GM23248 (cell line): ENCODE measurements at regions not wholly inside any gene's neighbourhood (a gene's known extent, or its start where the extent isn't known, plus 50 kb on each side); places are given as distances from the start of the nearest gene placed in this dataset.

Source experiments
- DNase-seq: peaks from one replicate; pipeline ENCODE4 v3.0.0-alpha.2; 2015
- H2AFZ ChIP-seq: fragments of 200-600 bp; sonication (generic); 2 replicates; pipeline ENCODE4 v1.6.1; 2016; ENCODE audit warnings: antibody characterized with exemption
- H3F3A ChIP-seq: fragments of 200-600 bp; sonication (generic); 2 replicates; pipeline ENCODE4 v1.6.1; 2016; ENCODE audit warnings: mild to moderate bottlenecking, antibody characterized with exemption, mixed run types; ENCODE audit not compliant: insufficient read depth
- H3K27ac ChIP-seq: fragments of 200-600 bp; sonication (generic); 2 replicates; pipeline ENCODE4 v1.5.1; 2016; ENCODE audit warnings: mild to moderate bottlenecking
- H3K27me3 ChIP-seq: fragments of 200-600 bp; sonication (generic); replicated peaks from 2 replicates; pipeline ENCODE4 v1.6.1; 2016; ENCODE audit warnings: mild to moderate bottlenecking; ENCODE audit not compliant: insufficient read depth
- H3K36me3 ChIP-seq: fragments of 200-600 bp; sonication (generic); 2 replicates; pipeline ENCODE4 v1.6.1; 2016; ENCODE audit warnings: low read depth, mild to moderate bottlenecking
- H3K4me1 ChIP-seq: fragments of 200-600 bp; sonication (generic); 2 replicates; pipeline ENCODE4 v1.6.1; 2016; ENCODE audit warnings: mild to moderate bottlenecking; ENCODE audit not compliant: insufficient read depth
- H3K4me2 ChIP-seq: fragments of 200-600 bp; sonication (generic); one replicate; pipeline ENCODE4 v1.6.1; 2016; ENCODE audit warnings: mild to moderate bottlenecking; ENCODE audit not compliant: unreplicated experiment
- H3K4me3 ChIP-seq: fragments of 200-600 bp; sonication (generic); 2 replicates; pipeline ENCODE4 v1.5.1; 2016; ENCODE audit warnings: mild to moderate bottlenecking
- H3K79me2 ChIP-seq: fragments of 200-600 bp; sonication (generic); 2 replicates; pipeline ENCODE4 v1.6.1; 2016; ENCODE audit warnings: mild to moderate bottlenecking; ENCODE audit not compliant: insufficient read depth
- H3K9ac ChIP-seq: fragments of 200-600 bp; sonication (generic); 2 replicates; pipeline ENCODE4 v1.6.1; 2016; ENCODE audit warnings: mild to moderate bottlenecking
- H3K9me2 ChIP-seq: fragments of 200-600 bp; sonication (generic); 2 replicates; pipeline ENCODE4 v1.6.1; 2016; ENCODE audit warnings: mixed run types, mild to moderate bottlenecking, moderate library complexity; ENCODE audit not compliant: insufficient read depth
- H3K9me3 ChIP-seq: fragments of 200-600 bp; sonication (generic); one replicate; pipeline ENCODE4 v1.6.1; 2017; ENCODE audit warnings: low read depth
- H4K20me1 ChIP-seq: fragments of 200-600 bp; sonication (generic); 2 replicates; pipeline ENCODE4 v1.6.0; 2016; ENCODE audit not compliant: insufficient read depth
- EZH2 ChIP-seq: fragments of 200-600 bp; sonication (generic); IDR thresholded peaks from 2 replicates; pipeline ENCODE4 v1.6.1; 2018; ENCODE audit warnings: antibody characterized with exemption, mild to moderate bottlenecking; ENCODE audit not compliant: insufficient read depth, poor library complexity, severe bottlenecking
- EZH2phosphoT487 ChIP-seq: fragments of 200-600 bp; sonication (generic); IDR thresholded peaks from 2 replicates; pipeline ENCODE4 v1.6.1; 2018; ENCODE audit warnings: antibody characterized with exemption, moderate library complexity, mild to moderate bottlenecking, low read depth; ENCODE audit not compliant: insufficient read depth
- WGBS, 2 experiments: methylation state at CpG; one replicate each; pipeline ENCODE4 v1.1.6; 2015 to 2017; ENCODE audit warnings: low lambda C conversion rate in 2 of 2, low coverage in 1 of 2; ENCODE audit errors: missing lambda C conversion rate in 2 of 2; 5-methylcytosine and 5-hydroxymethylcytosine counted together
- in situ Hi-C: fragments of 300-500 bp; cut with MboI; formaldehyde crosslinking; loops from 2 replicates; pipeline ENCODE4 v1.15.0; 2020

GRCh38 chr2:95728878-95729596 lies 137.2 kb downstream of the TRIM43 start:
- in situ Hi-C loops: no loop called here
- 18 to 20% methylated on average over 8 of the region's 8 CpGs for WGBS, 2 experiments
- DNase-seq: peak; percentile 91
- Histone ChIP-seq H3K4me2 (no peak overlapping the region), H3K27ac (no peak overlapping the region), H3K79me2 (no peaks in the 10 kb centered on the region), H3K9me2 (no peaks in the 10 kb centered on the region), H3K36me3 (no peaks in the 10 kb centered on the region), H3K27me3 (peaks cover 2% of the 10 kb centered on the region; the same call in 1 of the 2 replicates), H3K9me3 (no peaks in the 10 kb centered on the region), H2AFZ (peak overlapping the region; percentile 68), H3K4me3 (no peak overlapping the region), H4K20me1 (no peaks in the 10 kb centered on the region), H3K4me1 (no peaks in the 10 kb centered on the region; the same call in 1 of the 2 replicates), H3F3A (0 out of 2 replicates have a peak, but pooled peaks cover 7% of the 10 kb centered on the region), H3K9ac (0 out of 2 replicates have a peak overlapping the region, but pooled peaks have one; percentile 12)
- TF ChIP-seq EZH2phosphoT487 (no peak), EZH2 (no peak)

- Histone ChIP-seq H3K4me3 (no peak overlapping the region), H3K9me2 (no peaks in the 10 kb centered on the region), H3K36me3 (no peaks in the 10 kb centered on the region), H4K20me1 (no peaks in the 10 kb centered on the region), H3K4me1 (no peaks in the 10 kb centered on the region; the same call in 1 of the 2 replicates), H3K9ac (no peak overlapping the region), H3K27me3 (peaks cover 3% of the 10 kb centered on the region; the same call in 1 of the 2 replicates), H3K9me3 (no peaks in the 10 kb centered on the region), H3F3A (0 out of 2 replicates have a peak, but pooled peaks cover 7% of the 10 kb centered on the region), H3K27ac (no peak overlapping the region), H3K79me2 (no peaks in the 10 kb centered on the region), H2AFZ (no peak overlapping the region), H3K4me2 (no peak overlapping the region)
- in situ Hi-C loops: no loop called here
- DNase-seq: no peak
- no peak for TF ChIP-seq EZH2
- TF ChIP-seq EZH2phosphoT487: no peak
- 95 to 100% methylated on average over 2 of the region's 2 CpGs for WGBS, 2 experiments
These were observed 137.8 kb downstream of the TRIM43 start for GRCh38 chr2:95729597-95729955.

- Histone ChIP-seq H3K4me1 (no peaks in the 10 kb centered on the region), H3K9ac (no peak overlapping the region), H4K20me1 (no peaks in the 10 kb centered on the region), H3K36me3 (no peaks in the 10 kb centered on the region), H3K27me3 (peaks cover 3% of the 10 kb centered on the region; the same call in 1 of the 2 replicates), H3K9me3 (no peaks in the 10 kb centered on the region), H3K9me2 (no peaks in the 10 kb centered on the region), H3F3A (0 out of 2 replicates have a peak, but pooled peaks cover 1% of the 10 kb centered on the region), H3K27ac (no peak overlapping the region), H3K4me2 (no peak overlapping the region), H3K79me2 (no peaks in the 10 kb centered on the region), H3K4me3 (no peak overlapping the region), H2AFZ (no peak overlapping the region)
- TF ChIP-seq EZH2phosphoT487 (no peak), EZH2 (no peak)
- DNase-seq: peak; percentile 2
- 76 to 78% methylated on average over 9 of the region's 9 CpGs for WGBS, 2 experiments
- in situ Hi-C loops: no loop called here
These were observed 139.0 kb downstream of the TRIM43 start for GRCh38 chr2:95730813-95731212.

GRCh38 chr2:95734976-95735890 lies 143.4 kb downstream of the TRIM43 start:
- H3K9me3 ChIP-seq: no peaks in the 10 kb centered on the region
- H3K4me1 ChIP-seq: no peaks in the 10 kb centered on the region
- H3K9me2 ChIP-seq: no peaks in the 10 kb centered on the region
- no peak for DNase-seq
- H3K4me2 ChIP-seq: no peak overlapping the region
- no peaks in the 10 kb centered on the region for H3F3A ChIP-seq
- H3K27ac ChIP-seq: no peak overlapping the region
- H4K20me1 ChIP-seq: no peaks in the 10 kb centered on the region
- H2AFZ ChIP-seq: no peak overlapping the region
- in situ Hi-C loops: no loop called here
- H3K9ac ChIP-seq: no peak overlapping the region
- 72 to 77% methylated on average over 8 of the region's 8 CpGs for WGBS, 2 experiments
- H3K79me2 ChIP-seq: no peaks in the 10 kb centered on the region
- peaks cover 17% of the 10 kb centered on the region for H3K27me3 ChIP-seq
- no peak overlapping the region for H3K4me3 ChIP-seq
- H3K36me3 ChIP-seq: no peaks in the 10 kb centered on the region
- no peak for TF ChIP-seq EZH2phosphoT487
